Tibial nerve (tissue), 4 donors: ENCODE measurements at regions not wholly inside any gene's neighbourhood (a gene's known extent, or its start where the extent isn't known, plus 50 kb on each side); places are given as distances from the start of the nearest gene placed in this dataset.

ENCODE experiments used
- EP300 ChIP-seq, 2 donors: sonication (generic); formaldehyde crosslinking; IDR thresholded peaks; one replicate each; pipeline ENCODE4 v1.6.1; 2017; ENCODE audit warnings: antibody characterized with exemption in 2 of 2, mild to moderate bottlenecking in 1 of 2
- TF ChIP-seq, protein P1 (sequence below), 5 experiments: fragments of 200-600 bp in 3 of 5; fragments of 450-650 bp in 2 of 5; sonication (generic) in 3 of 5; IDR thresholded peaks; one replicate each; pipeline ENCODE4 v1.5.1; 2016 to 2019; ENCODE audit warnings: antibody characterized with exemption in 5 of 5, mild to moderate bottlenecking in 3 of 5, moderate library complexity in 2 of 5

- TF ChIP-seq, protein P1, sequence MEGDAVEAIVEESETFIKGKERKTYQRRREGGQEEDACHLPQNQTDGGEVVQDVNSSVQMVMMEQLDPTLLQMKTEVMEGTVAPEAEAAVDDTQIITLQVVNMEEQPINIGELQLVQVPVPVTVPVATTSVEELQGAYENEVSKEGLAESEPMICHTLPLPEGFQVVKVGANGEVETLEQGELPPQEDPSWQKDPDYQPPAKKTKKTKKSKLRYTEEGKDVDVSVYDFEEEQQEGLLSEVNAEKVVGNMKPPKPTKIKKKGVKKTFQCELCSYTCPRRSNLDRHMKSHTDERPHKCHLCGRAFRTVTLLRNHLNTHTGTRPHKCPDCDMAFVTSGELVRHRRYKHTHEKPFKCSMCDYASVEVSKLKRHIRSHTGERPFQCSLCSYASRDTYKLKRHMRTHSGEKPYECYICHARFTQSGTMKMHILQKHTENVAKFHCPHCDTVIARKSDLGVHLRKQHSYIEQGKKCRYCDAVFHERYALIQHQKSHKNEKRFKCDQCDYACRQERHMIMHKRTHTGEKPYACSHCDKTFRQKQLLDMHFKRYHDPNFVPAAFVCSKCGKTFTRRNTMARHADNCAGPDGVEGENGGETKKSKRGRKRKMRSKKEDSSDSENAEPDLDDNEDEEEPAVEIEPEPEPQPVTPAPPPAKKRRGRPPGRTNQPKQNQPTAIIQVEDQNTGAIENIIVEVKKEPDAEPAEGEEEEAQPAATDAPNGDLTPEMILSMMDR (IDR thresholded peaks at IDR 0.05): no peak
- TF ChIP-seq EP300 (IDR thresholded peaks at IDR 0.05): no peak
These were observed 170.1 kb upstream of the AKR1E2 start for GRCh38 chr10:4655879-4656278.
